GM19397 (cell line): ENCODE measurements at regions not wholly inside any gene's neighbourhood (a gene's known extent, or its start where the extent isn't known, plus 50 kb on each side); places are given as distances from the start of the nearest gene placed in this dataset.

Experiments used
- ATAC-seq: cut with Tn5 transposase; IDR thresholded peaks from one replicate; pipeline ENCODE4 v1.9.1; 2021; ENCODE audit warnings: mild to moderate bottlenecking, moderate library complexity; ENCODE audit not compliant: unreplicated experiment

DNA sequence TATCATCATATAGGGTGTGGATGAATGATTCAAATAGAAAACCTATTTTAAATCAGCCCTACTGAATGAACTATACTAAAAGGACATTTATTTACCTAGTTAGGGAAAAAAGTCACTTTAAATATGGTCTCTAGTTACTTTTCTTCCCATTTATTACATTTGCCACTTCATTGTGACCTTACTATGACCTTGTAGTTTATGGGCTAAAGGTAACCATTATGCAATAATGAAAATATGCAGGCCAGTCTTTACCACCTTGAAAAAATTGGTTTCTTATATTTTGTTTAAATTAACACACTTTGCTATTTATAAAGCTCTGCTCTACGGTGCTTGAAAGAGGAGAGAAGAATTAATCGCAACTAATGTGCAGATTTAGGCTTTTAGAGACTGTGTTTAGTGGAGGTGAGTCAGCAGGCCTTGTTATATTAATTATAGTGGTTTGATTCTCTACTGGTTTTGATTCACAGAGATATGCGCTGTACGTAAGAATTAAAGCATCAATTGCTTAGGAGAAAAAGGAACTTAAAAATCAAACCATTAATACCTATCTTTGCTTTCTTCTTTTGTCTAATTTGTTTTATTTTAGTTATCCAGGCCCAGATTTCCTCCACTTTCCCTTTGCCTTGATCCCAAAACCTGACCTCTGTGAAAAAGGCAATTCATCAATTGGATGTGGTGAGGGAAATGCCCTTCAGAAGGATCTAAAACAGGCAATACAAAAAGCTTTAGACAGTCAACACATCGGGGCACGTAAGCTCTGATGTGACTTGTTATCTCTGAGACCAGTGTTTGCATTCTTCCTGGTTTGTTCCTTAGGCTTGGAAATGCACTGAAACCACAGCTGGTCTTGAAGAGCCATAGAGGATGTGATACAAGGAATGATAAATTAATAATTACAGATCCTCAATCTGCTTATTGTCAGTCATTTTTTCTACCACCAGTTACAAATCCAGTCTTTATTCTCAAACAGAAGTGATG is 141.2 kb upstream of the HDAC9 start:
- no peak for ATAC-seq

DNA sequence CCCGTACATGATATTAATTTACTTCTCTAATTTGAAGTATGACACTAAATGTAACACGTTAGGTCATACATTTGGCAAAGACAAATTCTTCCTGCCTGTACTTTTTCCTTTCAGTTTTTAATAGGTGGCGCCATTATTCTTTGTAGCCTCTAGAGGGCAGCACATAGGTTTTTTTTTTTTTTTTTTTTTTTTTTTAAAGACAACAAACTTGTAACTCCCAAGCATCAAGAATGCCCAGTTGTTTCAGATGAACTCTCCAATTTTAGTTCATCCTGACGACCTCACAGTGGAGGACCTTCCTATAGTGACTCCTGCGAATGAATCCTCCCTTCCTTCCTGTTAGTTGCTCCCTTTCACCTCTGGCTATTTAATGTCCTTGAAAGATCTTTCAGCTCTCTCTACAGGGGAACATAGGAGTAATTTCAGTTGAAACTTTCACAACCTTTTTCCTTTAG is 139.3 kb upstream of the HDAC9 start:
- ATAC-seq = no peak

- no peak for ATAC-seq
Measured at GRCh38 chr7:18357691-18358090, 137.9 kb upstream of the HDAC9 start.

DNA sequence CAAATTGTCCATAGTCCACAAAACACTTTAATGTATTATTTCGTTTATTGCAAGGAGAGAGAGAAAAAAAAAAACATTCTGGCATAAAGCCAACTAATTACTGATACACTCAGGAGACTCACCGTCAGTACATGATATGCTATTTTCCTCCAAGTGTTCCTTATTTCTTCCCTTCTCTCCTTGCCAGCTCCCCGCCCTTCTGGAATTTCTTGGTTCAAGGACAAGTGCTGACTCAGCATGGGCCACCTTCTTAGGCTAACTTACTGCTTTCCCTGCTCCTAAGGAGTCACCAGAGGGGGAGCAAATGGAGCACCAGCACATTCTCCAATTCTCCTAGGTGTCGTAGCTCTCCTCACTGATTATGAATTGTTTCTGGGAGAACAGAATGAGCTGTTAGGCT is 133.8 kb upstream of the HDAC9 start:
- ATAC-seq = no peak

DNA sequence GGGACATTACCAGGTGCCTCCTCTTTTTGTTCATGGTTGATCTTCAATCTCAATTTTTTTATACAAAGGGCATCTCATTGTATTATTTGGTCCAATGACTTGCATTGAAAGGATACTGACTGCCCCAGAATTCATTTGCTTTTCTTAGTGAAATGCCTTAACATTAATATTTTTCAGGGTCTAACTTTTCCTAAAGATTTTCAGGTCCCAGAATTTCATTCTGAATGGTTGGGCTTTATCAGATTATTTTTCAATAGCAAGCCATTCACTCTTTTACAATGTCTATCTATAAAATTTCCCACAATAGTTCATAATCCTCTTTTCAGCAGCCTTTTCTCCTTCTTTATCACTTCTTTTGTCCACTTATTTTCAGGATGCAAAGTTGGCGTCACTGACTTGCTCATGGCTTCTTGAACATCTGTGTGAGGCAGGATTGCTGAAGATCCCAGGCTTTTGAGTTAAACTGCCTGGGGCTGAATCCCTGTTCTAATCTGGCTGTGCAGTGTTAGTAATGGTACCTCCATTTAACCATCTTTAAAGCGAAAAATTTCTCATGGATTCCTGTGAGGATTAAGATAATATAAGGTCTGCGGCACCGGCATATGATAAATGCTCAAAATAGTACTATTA is 131.7 kb upstream of the HDAC9 start:
- ATAC-seq = no peak

DNA sequence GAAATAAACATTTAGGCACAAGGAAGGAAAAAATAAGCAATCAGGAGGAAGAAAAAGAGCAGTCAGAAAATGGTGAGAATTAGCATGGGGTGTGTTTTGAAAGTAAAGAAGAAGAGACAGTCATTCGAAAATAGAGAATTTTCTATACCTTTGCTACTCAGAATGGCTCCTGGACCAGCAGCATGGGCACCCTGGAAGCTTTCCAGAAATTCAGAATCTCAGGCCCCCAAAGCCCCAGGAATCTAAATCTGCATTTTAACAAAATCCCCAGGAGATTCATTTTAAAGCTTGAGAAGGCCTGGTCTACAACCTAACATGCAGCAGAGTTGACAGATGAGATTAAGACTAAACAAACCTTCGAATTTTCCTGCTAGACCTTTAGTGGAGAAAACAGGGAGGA is 131.2 kb upstream of the HDAC9 start:
- ATAC-seq = no peak

DNA sequence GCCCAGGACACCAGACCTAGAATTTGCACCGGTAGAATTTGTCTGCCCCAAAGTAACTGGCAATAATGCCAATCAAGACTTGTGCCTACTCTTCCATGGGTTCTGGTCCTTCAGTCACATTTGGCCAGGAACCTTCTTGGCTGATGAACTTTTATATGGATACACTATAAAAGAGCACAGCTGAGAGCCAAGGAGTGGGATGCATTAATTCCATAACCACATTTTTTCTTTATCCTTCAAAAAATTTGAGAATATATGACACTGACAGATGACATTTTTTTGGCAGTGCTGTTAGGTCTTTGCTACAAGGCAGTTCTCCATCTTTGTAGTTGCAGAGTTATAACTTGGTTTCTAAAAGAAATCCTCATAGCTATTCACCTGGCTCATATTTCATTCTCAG is 129.2 kb upstream of the HDAC9 start:
- no peak for ATAC-seq

- ATAC-seq = no peak
Measured at GRCh38 chr7:18369011-18369410, 126.5 kb upstream of the HDAC9 start.

- ATAC-seq = no peak
Measured at GRCh38 chr7:18370633-18371032, 124.9 kb upstream of the HDAC9 start.

DNA sequence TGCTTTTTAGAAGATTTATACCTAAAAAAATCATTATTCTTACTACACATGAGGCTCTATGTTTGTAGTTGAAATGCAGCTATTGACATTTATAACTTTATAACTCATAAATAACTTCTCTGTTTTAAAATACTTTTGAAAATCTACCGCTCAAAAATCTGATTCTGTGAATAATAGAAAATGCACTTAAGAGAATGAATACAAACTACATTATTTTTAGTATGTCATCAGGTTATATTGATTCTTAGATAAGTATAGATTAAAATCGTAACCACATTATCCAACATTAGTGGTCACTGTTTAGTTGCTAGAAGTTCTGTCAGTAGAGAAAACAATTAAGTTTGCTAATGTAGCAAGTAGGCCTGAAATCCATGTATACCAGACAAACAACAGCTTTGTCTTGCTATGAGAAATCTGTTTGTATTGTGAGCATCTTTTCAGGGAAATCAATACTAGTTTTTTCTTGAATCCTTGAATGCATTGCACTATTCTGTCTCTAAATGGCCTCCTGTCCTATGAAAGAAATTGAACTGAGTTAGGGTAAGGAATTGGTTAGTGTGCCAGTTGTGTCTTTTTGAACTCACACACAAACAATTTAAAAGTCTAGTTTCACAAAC is 116.5 kb upstream of the HDAC9 start:
- no peak for ATAC-seq

GRCh38 chr7:18384491-18385143 is 110.9 kb upstream of the HDAC9 start:
- no peak for ATAC-seq

- no peak for ATAC-seq
Measured at GRCh38 chr7:18386607-18387006, 108.9 kb upstream of the HDAC9 start.

- no peak for ATAC-seq
Measured at GRCh38 chr7:18387191-18387735, 108.3 kb upstream of the HDAC9 start.

DNA sequence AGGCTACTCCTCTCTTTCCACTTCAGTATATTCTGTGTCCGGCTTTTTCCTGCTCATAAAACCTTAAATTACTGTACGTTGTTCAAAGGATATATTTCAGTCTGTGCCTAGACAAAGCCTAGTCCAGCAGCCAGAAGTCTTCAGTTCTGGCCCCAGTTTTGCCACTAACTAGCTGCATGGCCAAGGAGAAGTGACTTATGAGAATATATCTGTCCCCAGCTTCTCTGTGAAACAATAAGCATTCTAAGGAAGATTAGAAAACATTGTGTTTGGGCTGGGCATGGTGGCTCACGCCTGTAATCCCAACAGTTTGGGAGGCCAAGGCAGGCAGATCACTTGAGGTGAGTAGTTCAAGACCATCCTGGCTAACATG is 105.0 kb upstream of the HDAC9 start:
- ATAC-seq = no peak

DNA sequence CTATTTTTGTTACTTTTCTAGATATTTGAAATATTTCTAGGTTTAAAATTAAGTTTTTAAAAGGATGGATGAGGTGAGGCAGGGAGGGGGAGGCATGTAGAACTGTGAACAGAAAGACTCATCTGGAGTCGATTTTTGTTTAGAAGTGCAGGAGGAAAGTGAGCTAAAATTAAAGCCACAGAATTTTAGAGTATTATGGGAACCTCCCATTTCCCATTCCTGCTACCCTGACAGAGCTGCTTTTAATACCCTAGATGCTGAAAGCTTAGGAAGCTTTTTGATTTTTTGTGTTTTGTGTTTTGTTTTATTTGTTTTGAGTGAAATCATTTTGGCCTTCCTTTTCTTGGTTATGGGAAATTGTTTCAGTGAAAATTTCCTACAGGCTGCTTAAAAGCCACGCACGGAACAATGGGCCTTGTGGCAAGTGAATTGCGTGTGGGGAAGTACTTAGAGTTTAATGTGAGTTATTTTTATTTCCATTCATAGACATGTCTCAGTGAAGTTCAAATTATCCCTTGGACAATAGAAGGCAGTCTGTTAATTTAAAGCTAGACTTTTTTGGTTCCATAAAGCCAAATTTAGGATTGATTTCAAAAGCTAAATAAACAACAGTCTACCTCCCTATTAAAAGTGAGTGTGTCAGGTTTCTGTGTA is 102.0 kb upstream of the HDAC9 start:
- ATAC-seq = no peak

GRCh38 chr7:18395868-18396267 is 99.7 kb upstream of the HDAC9 start:
- no peak for ATAC-seq

DNA sequence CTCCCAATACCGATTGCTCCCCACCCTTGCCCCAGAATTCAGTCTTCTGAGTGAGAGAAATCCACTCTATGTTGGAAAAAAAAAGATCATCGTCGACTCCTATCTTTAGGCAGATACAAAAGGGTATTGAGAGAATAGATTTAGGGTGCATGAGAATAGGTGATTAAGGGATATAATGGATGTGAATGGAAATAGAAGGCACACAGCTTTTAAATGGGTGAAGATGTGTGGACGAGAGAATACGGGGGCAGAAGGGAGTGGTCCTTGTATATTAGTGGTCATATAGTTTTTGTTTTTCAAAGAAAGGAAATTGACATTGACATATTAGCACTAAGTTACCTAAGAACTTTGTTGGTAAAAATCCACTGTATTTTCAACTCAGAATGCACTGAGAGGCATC is 98.6 kb upstream of the HDAC9 start:
- ATAC-seq = no peak

- ATAC-seq = no peak
Measured at GRCh38 chr7:18399436-18400235, 95.9 kb upstream of the HDAC9 start.

- no peak for ATAC-seq
Measured at GRCh38 chr7:18400275-18400674, 95.3 kb upstream of the HDAC9 start.

DNA sequence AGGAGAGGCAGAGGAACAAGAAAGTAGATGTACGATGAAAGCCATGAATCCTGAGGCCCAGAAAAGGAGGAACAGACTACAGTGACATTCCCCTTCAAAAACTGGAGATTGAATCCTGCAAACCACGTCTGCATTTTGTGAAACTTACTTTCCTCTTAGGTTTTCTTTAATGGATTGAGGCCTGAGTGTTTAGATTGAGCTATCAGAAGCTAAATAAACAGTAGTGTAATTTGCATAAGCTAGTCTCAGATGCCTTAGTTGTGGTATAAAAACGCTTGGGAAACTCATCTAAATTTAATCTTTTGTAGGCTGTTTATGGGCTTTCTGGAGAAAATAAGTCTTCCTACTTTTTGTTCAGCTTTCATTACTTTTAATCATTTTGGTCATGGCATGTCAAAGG is 94.8 kb upstream of the HDAC9 start:
- no peak for ATAC-seq
